Activated CD4-positive, alpha-beta T cell treated with anti-CD3 and anti-CD28 coated beads, Interleukin-10, Interleukin-2, amounts not matched to agents 100 ng/mL and 50 ng/mL, durations not matched to agents 16 hours and 8 hours (primary cell): ENCODE measurements at regions not wholly inside any gene's neighbourhood (a gene's known extent, or its start where the extent isn't known, plus 50 kb on each side); places are given as distances from the start of the nearest gene placed in this dataset.
"Not testable (repeated sequence)": the region's sequence is repeated elsewhere in the genome, so short reads cannot be mapped to it uniquely, and the experiment has no call there.

Source experiments
- DNase-seq: peaks from one replicate; pipeline ENCODE4 v3.0.0-alpha.2; 2020

DNA sequence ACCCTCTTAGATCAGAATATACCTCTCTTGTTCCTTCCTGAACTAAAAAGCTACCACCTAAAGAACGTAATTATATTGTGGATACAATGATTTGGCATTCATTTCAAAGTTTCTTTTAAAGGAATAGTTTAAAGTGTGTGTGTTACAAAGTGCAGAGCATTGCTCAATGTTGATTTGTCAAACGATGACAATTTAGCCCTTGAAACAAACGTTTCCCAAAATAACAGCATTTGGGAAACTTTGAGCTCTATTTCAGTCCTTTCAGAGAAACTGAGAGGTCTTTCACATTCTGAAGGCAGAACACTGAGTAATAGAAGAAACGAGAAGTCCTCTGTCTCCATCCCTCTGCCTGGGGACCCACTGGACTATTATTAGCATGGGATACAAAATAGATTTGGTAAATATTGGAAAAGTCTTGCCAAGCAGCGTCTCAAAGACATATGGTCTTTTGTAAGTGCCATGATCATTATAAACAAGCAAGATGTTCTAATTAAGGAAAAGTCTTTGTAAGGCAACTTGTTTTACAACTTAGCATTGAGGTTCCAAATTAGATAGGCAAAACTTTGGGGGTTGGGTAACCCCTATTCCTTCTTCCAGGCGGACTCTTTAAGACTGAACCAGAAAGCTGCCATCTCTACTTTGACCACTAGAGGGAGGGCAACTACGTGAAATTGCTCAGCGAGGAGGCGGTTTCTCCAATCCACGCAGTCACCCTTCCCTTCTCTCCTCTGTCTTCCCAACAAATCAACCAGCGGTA is 208.8 kb downstream of the RNF144B start:
- DNase-seq, result peak; percentile 53

DNA sequence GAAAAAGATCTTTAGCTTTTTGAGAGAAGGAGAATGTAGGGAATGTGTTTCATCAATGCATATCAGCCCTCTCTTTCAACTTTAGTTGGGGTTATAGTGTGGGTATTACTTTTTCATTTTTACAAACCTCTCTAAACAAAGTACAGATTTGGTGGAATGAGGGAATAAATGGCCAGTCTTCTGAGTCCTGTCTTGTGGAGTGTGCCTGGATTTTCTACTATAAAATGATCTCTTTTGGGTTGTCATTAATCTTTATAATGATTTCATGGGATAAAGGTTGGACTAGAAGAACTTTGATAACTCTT is 209.3 kb downstream of the RNF144B start:
- DNase-seq, result no peak

DNA sequence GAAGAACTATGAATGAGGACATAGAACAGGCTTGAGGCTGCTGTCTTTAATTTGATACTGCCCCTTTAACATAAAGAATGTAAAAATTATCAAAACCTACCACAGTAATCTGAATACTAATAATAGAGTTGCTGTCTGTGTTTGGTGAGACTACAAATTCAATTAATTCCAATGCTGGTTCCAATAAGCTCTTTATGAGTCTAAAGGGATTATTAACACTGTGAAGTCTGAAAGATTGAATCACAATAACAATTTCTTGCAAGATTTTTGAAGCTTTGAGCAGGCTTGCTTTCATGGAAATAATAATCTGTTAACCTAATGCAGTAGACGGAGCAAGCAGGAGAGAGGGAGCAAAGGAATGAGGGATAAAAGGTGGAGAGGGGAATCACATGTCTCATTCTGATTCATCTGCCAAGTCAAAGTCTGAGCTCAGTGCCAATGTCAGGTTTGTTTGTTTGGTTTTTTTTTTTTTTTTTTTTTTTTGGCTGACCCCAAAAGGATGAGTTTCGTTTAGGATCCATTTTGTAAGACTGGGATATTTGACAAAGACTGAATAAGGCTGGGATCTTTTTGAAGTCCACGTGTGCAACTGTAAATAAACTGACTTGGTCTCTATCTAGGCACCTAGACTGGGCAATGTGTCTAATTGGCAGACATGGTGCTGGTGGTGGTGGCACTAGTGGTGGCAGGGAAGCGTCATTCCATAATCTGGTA is 211.6 kb downstream of the RNF144B start:
- DNase-seq, result no peak

DNA sequence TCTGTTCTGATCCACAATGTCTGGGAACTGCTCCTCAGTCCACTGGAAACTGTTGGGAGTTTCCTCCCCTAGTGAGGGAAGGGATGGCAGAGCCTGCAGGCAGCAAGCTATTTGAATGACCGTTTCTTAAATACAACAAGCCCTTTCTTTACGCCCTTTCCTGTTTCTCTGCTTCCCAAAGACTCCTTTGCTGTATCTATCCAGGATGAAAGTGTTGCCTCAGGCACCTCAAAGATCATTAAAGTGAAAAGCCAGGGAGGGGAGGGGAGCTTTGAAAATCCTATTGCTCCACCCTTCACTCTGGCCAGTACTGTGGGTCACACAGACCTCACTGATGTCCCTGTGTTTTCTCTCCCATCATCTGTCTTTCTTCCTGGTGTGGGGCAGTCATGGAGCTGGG is 213.1 kb downstream of the RNF144B start:
- no peak for DNase-seq

DNA sequence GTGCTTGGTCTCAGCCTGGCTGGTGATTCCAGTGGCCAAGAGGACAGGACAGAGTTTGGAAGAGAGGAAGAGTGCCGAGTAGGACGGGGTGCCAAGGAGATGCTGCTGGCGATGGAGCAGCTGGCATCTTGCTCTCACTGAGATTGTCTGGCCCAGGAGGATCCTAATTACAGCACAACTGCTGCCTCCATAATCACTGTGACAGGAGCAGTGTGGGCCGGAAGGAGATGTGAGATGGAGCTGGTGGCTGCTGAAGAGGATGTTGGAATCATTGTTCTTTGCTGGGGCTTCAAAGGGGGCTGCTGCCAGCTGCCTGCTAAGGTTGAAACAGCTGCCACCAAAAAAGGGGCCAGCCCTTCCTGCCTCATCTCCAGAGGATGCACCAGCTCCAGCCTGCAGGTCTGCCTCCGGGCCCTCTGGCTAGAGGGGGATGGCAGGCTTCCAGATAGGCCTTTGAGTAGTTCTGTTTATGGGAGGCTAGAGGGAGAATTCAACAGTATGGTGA is 214.4 kb downstream of the RNF144B start:
- DNase-seq, result no peak

DNA sequence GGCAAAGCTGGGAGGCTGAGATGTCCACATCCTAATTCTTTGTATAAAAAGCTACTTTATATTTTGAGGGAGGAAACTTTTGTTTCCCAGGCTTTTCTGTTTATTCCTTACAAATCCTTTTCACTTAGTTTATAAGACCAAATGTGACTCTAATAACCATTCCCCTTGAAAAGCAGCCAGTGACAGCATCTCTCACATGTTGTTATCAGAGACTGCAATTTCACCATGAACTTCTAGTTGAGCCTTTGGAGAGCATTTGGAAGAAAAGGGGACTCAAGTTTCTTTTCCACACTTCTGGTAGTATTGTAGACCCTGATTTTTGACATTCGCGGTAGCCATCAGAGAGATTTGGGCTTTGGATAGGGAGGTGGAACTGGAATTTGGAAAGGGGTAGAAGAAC is 215.8 kb downstream of the RNF144B start:
- DNase-seq, result no peak

DNA sequence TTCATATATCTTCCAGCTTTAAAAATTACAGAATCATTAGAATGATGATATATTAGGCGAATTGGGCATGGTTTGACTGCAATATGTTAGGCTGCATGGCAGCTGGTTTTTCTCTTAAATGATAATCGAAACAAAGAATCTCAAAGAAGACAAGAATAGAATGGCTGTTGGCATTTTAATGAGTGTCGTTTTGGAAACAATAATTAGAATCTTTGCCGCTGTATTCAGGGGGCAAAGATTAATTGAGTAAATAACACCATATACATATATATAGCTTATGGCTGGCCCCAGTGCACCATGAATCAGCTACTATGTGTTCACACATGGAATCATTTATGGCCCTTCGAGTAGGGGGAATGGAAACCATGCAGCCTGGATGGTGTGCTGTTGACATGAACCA is 216.2 kb downstream of the RNF144B start:
- DNase-seq, result no peak

DNA sequence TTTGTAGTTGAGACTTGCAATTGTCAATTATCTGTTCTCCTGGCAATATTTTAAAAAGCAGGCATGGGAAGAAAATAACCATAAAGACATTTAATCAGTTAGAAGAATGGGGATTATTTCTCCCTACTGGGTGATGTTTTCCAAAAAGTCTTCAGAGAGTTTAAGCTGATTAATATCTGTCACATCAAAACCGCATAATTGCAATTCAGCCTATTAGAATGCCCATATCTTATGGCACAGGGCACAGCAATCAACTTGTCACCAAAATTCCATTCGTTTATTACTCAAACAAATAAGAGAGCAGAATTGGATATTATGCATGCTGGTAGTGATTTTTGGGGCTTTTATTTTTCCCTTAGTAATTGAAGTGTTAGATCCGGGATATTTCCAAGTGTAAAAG is 218.7 kb downstream of the RNF144B start:
- DNase-seq, result no peak

DNA sequence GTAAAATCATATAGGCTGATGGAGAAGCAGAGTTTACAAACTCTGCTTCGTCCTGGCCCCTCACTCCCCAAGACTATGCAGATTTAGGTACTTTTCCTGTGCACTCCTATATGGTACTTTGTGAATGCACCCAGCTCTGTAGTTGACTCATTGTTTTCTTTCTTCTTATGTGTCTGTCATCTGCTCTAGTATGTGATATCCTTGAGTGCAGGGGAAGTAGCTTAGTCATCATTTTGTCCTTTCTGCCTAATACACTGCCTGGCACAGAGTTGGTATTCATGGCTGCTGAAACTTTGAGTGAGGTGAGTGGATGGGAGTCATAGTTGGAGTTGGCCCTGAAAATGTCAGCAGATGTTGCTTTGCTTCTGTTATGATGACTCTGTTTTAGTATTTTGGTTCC is 222.6 kb downstream of the RNF144B start:
- no peak for DNase-seq

DNA sequence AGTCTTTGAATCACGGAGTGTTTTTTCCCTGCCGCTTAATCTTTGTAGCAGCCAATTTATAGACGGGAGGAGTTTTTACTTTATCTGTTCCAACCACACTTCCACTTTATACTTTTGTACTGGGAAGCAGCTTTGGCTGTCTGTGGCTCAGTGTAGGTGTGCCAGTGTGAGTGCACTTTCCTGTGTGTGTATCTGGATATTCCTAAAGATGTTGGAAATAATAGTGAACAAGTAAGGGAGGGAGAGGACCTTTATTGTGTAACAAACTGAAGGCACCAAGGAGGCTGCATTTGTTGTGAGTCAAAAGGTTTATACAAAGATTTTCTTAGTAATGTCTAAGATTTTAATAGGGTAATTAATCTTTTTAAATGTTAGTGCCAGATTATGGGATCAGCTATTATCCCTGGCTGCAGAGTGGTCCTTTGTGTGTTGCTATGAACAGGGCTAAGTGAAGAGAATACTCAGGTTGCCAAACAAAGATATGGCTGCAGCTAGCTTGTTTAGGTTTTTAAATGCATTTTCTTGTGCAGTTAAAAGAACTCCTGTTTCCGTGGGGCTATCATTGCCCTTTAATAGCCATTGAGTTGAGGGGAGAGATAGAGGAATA is 226.3 kb downstream of the RNF144B start:
- no peak for DNase-seq

DNA sequence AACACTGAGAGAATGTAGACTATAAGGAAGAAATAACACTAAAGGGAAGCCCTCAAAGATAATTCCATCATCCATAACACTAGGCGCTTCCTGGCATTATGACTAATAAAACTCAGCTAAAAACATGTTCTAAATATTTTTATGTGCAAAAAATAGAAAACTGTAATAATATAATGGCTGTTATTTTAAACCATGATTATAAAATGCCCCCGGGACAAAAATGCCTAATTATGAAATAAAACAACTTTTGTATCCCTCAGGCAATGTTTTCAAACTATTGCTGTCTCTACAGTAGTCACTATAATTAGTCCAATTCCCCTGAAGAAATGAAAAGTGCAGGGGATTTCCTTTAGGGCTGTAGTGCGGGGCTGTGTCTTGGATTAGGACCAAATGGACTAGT is 242.4 kb downstream of the RNF144B start:
- DNase-seq, result no peak

DNA sequence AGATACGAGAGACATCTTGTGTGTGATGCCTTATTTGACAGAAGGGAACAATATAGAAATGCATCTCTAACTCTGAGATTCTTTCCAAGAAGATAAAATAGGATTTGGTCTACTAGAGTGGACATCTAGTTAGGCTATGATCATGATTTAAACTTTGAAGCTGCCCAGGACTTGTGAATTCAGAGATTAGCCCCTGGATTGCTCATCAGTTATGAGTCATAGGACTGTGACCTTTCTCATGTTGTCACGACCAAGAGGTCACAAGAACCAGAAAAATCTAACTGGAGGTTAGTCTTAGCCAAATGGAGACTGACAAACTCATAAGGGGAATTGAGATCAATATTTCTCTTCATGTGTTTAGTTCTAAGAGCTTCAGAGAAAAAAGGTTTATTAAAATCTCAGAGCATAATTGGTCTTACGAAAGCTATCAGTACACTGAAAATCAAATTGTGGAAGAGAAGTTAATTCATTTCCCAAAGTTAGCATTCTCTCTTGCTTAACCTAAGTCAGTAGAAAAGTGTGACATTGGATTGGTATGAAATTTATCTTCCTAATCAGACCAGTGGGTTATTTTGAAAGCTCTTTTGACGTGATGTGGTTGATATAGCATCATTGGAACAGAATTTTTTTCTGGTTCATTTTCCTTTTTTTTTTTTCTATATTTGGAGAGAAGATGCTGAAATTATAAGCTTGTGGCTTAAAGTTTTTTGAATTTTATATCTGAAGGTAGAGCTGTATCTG is 245.7 kb downstream of the RNF144B start:
- no peak for DNase-seq

DNA sequence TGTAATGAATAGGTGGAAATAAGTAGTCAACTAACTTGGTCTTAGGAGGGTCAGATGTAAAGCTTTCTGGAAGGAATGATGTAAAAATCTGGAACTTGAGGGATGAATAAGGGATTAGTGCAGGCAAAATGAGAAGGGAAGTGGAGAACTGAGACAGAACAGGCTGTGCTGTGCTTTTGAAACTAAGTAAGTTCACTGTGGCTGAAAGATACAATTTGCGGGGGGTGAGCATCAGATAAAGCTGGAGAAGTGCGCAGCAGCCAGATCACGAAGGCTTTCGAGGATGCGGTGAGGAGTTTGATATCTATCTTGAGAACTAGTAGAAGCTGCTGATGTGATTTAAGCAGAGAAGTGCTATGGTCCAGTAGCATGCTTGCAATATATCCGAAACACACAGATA is 247.8 kb downstream of the RNF144B start:
- DNase-seq, result no peak

DNA sequence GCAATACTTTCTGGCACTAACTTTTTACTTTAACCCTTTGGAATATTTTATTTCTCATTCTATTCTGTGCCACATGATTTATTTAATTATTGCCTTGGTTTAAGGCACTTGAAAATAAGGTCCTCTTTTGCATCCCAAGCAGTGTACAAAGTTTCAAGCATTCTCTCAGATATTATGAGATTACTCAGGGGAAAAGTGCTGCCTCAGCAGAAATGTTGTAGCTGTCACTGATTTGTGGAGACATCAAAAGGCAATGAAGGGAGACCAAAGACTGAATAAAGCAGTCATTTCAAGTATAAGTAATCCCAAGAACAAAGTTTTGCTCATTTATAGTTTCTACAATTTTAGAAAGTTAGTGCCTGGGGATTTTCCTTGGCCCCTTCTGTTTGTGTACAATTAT is 253.0 kb downstream of the RNF144B start:
- no peak for DNase-seq

DNA sequence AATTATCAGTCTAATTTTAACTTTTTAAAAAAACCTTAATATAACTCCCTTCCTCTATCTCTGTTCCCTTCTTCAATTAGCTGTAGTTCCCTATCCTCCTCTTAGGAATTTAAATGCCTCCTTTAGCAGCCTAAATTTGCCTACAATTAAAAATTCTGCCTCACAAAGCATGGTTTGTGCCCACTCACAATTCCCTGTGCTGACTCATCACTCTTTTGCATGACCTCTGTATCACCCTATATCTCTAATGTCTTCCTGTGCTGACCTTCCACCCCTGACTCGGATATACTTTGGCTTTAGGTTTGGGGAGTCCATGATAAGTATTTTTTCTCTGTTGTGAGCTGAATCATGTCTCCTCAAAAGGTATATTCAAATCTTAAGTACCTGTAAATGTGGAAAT is 253.6 kb downstream of the RNF144B start:
- no peak for DNase-seq

DNA sequence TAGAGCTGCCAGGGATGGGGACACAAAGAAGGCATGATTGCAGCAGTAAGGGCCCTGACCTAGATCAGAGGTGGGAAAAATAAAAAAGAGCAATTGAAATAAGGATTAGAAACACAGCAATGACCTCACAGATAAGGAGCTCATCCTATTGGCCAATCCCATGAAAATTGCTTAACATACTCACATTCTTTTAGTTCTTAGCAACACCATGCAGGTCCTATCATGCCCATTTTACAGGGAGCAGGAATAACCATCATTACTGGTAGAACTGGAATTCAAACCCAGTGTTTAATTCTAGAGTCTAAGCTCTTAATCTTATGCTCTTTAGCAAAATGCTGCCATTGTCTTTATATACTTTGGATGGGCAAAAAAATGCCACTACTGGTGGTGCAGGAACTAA is 267.7 kb downstream of the RNF144B start:
- no peak for DNase-seq

DNA sequence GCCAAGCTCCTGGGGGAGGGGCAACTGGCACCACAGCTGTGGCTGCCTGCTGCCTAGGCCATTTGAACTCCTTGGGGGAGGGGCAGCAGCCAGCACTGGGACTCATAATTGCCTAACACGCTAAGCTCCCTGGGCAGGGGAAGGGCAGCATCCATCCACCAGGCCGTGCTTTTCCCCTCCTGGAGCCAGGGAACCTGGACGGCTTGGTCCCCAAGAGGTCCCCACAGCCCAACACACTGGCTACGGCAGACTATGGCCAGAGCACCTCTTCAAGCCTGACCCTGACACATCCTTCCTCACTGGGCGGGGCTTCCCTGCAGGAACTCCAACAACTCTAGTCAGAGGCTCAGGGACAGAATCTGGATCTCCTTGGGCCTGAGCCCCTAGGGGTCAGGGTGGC is 269.4 kb downstream of the RNF144B start:
- DNase-seq, result no peak

DNA sequence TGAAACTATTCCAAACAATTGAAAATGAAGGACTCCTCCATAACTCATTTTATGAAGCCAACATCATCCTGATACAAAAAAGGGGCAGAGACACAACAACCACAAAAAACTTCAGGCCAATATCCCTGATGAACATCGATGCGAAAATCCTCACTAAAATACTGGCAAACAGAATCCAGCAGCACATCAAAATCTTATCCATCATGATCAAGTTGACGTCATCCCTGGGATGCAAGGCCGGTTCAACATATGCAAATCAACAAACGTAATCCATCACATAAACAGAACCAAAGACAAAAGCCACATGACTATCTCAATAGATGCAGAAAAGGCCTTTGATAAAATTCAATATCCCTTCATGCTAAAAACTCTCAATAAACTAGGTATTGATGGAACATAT is 272.8 kb downstream of the RNF144B start:
- DNase-seq, result not testable (repeated sequence)

DNA sequence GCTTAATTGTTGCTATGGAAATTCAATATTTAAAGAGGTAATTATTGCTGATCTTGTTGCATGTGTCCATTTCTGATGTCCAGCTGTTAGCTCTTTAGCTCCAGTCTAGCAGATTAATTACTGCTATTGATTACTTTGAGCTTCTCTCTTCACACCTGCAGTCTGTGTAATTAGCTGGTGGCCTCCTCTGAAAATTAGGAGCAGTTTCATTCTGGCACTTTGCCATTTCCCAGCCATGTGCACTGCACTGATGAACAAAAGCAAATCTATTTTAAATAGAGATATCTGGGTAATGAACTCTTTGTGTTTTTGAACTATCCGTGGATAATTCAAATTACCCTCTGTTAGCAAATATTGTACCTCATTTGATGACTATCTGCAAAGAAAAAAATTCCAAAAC is 275.9 kb downstream of the RNF144B start:
- no peak for DNase-seq

DNA sequence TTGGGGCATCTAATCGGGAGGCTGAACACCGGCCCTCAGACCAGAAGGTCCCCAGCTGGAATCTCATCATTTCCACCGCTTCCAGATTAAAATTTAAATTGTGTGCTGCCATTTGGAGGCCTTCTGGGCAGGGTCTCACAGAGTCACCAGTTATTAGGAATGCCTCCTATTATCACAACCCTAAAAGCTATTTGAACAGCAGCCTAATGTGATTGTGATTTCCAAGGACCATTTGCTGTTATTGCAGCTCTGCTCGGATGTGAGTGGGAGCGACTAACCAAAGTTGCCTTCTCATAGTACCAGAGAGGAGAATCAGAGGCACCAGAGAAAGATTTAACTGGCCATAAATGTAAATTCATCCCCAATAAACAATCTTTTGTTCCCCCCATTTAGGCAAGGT is 277.3 kb downstream of the RNF144B start:
- no peak for DNase-seq

DNA sequence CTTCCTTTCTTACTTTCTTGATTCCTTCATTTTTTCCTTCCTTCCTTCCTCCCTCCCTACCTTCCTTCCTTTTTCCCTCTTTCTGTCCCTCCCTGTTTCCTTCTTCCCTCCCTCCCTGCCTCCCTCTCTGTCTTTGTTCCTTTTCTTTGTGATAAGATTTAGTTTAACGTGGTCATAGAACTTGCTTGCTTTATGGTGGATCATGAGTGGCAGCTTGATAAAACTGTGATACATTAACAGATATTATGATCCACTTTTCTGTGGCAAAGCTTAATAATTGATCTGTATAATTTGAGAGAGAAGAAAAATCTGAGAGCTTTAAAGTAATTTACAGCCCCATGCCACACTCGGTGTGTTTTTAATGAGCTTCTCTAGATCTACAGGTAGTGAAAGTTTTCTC is 280.5 kb downstream of the RNF144B start:
- DNase-seq, result no peak

DNA sequence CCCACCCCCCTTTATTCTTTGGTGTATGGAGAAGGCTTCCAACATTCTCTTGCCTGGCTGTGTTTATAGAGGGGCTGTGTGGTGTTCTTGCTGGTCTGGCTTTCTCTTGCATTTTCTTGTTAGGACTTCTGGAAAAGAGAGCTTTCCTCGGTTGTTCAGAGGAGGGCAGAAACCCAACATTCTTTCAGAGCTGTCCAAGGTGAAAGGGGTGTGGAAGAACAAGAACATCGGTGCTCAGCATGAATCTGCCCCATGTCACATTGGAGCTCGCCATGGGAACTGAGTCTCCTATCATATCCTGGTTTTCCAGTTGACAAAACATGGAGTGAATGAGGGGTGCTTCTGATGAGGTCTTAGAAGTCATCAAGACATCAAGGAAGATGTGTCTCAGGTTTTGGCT is 281.8 kb downstream of the RNF144B start:
- DNase-seq, result no peak

DNA sequence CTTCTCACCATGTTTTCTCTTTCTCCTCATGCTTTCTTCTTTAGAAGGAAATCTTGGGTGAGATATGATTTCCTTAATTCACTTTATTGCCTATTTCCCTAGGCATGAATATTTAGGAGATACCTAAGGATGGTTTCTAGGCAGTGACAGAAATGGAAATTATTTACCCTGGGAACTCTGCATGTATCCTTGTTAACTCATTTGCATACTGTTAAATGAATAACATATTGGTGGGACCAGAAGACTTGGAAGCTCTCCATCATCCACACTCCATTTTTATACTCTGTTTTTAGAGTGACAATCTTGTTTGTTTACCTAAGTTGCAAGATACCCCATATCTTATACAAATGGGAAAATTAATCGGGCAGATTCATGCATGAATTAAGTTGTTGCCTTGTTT is 285.7 kb downstream of the RNF144B start:
- DNase-seq, result no peak

DNA sequence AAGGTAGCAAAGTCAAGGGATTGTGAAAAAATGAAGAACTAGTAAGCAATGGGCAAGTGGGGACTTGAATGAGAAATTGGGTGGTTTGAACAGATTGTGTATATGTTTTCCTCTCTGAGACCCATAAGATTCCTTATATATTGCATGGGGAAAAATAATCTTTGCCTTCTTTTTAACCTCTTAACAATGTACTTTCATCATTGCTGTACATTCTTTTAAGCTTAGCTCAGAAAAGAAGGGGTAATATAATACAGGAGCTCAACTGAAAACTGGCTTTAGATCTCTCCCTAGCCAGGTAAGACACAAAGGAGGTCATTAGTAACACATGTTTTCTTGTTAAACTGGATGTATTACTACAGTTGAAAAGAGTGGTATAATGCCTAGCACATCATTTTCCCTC is 287.2 kb downstream of the RNF144B start:
- DNase-seq, result no peak
